Sigmoid colon (tissue), 4 donors: ENCODE measurements at regions not wholly inside any gene's neighbourhood (a gene's known extent, or its start where the extent isn't known, plus 50 kb on each side); places are given as distances from the start of the nearest gene placed in this dataset.

Experiments used
- EP300 ChIP-seq, 4 donors: sonication (generic); formaldehyde crosslinking; IDR thresholded peaks; one replicate each; pipeline ENCODE4 v1.6.1; 2017; ENCODE audit warnings: antibody characterized with exemption in 4 of 4
- POLR2A ChIP-seq, 2 donors: fragments of 450-650 bp; IDR thresholded peaks; one replicate each; pipeline ENCODE4 v1.6.1; 2016; ENCODE audit warnings: antibody characterized with exemption in 2 of 2, mild to moderate bottlenecking in 2 of 2, moderate library complexity in 2 of 2
- POLR2AphosphoS5 ChIP-seq, 4 donors: sonication (generic); formaldehyde crosslinking; IDR thresholded peaks; one replicate each; pipeline ENCODE4 v1.6.1; 2017; ENCODE audit warnings: antibody characterized with exemption in 4 of 4
- TF ChIP-seq, protein P1 (sequence below), 4 experiments: fragments of 450-650 bp in 3 of 4; fragments of 200-600 bp in 1 of 4; IDR thresholded peaks; one replicate each; pipeline ENCODE4 v1.5.1; 2016 to 2019; ENCODE audit warnings: antibody characterized with exemption in 4 of 4, mild to moderate bottlenecking in 3 of 4, moderate library complexity in 2 of 4

DNA sequence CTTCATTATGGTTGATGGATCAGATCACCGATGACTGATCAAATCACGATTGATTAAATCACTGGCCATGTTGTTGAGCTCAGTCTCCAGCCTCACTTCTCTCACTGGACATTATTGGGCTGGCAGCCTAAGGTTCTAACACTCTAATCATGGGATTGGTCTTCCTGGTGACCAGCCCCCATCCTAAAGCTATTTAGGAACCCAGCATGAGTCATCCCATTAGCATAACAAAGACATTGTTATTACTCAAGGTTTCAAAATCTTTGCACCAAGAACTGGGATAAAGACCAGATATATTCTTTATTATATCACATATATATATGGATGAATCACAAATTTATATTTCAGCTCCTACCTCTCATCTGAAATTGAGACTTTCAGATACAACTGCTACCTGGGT lies 272.1 kb upstream of the IL12B start:
- TF ChIP-seq, protein P1, sequence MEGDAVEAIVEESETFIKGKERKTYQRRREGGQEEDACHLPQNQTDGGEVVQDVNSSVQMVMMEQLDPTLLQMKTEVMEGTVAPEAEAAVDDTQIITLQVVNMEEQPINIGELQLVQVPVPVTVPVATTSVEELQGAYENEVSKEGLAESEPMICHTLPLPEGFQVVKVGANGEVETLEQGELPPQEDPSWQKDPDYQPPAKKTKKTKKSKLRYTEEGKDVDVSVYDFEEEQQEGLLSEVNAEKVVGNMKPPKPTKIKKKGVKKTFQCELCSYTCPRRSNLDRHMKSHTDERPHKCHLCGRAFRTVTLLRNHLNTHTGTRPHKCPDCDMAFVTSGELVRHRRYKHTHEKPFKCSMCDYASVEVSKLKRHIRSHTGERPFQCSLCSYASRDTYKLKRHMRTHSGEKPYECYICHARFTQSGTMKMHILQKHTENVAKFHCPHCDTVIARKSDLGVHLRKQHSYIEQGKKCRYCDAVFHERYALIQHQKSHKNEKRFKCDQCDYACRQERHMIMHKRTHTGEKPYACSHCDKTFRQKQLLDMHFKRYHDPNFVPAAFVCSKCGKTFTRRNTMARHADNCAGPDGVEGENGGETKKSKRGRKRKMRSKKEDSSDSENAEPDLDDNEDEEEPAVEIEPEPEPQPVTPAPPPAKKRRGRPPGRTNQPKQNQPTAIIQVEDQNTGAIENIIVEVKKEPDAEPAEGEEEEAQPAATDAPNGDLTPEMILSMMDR (IDR thresholded peaks at IDR 0.05) = no peak
- no peak for TF ChIP-seq POLR2A (IDR thresholded peaks at IDR 0.05)
- no peak for TF ChIP-seq POLR2AphosphoS5 (IDR thresholded peaks at IDR 0.05)
- no peak for TF ChIP-seq EP300 (IDR thresholded peaks at IDR 0.05)
